ENCODE measurements at regions not wholly inside any gene's neighbourhood (a gene's known extent, or its start where the extent isn't known, plus 50 kb on each side); places are given as distances from the start of the nearest gene placed in this dataset.
A peak's percentile ranks its signal among the peaks of the same experiment; 100 is the strongest.

- Histone ChIP-seq H3K79me2 (ENCODE audit: insufficient read depth, low read length) (peaks cover 60% of the 10 kb centered on the region), H2AFZ (ENCODE audit: low read length) (no peak overlapping the region), H3K4me1 (ENCODE audit: insufficient read depth, low read length) (no peaks in the 10 kb centered on the region), H3K27me3 (ENCODE audit: insufficient read depth, low read length) (no peaks in the 10 kb centered on the region), H3K36me3 (ENCODE audit: insufficient read depth, low read length) (no peaks in the 10 kb centered on the region), H3K4me2 (ENCODE audit: insufficient read depth, low read length) (no peak overlapping the region), H3K4me3 (ENCODE audit: insufficient read depth, low read length) (no peak overlapping the region), H3K27ac (ENCODE audit: low read depth, low read length) (no peak overlapping the region), H3K9me3 (ENCODE audit: low read depth, low read length) (no peaks in the 10 kb centered on the region), H4K20me1 (ENCODE audit: insufficient read depth, low read length) (peaks cover 24% of the 10 kb centered on the region)
- TF ChIP-seq CTCF (IDR thresholded peaks at IDR 0.05; ENCODE audit: extremely low read depth, low read depth, low read length), result no peak
- peak; percentile 21 for DNase-seq (ENCODE audit: insufficient read length, low spot score, missing footprints)
These were observed 92.7 kb upstream of the MGAT5 start for GRCh38 chr2:134161170-134161547.

GRCh38 chr2:134163336-134163735 lies 90.5 kb upstream of the MGAT5 start:
- Histone ChIP-seq H3K9me3 (ENCODE audit: low read depth, low read length) (no peaks in the 10 kb centered on the region), H3K27ac (ENCODE audit: low read depth, low read length) (no peak overlapping the region), H3K27me3 (ENCODE audit: insufficient read depth, low read length) (no peaks in the 10 kb centered on the region), H2AFZ (ENCODE audit: low read length) (no peak overlapping the region), H3K4me1 (ENCODE audit: insufficient read depth, low read length) (no peaks in the 10 kb centered on the region), H4K20me1 (ENCODE audit: insufficient read depth, low read length) (peaks cover 24% of the 10 kb centered on the region), H3K79me2 (ENCODE audit: insufficient read depth, low read length) (peaks cover 57% of the 10 kb centered on the region), H3K36me3 (ENCODE audit: insufficient read depth, low read length) (no peaks in the 10 kb centered on the region), H3K4me3 (ENCODE audit: insufficient read depth, low read length) (no peak overlapping the region), H3K4me2 (ENCODE audit: insufficient read depth, low read length) (no peak overlapping the region)
- TF ChIP-seq CTCF (IDR thresholded peaks at IDR 0.05; ENCODE audit: extremely low read depth, low read depth, low read length), result no peak
- DNase-seq (ENCODE audit: insufficient read length, low spot score, missing footprints), result no peak

GRCh38 chr2:134164306-134164705 lies 89.6 kb upstream of the MGAT5 start:
- TF ChIP-seq CTCF (IDR thresholded peaks at IDR 0.05; ENCODE audit: extremely low read depth, low read depth, low read length), result no peak
- Histone ChIP-seq H3K4me2 (ENCODE audit: insufficient read depth, low read length) (no peak overlapping the region), H3K27me3 (ENCODE audit: insufficient read depth, low read length) (no peaks in the 10 kb centered on the region), H4K20me1 (ENCODE audit: insufficient read depth, low read length) (peaks cover 21% of the 10 kb centered on the region), H2AFZ (ENCODE audit: low read length) (no peak overlapping the region), H3K4me1 (ENCODE audit: insufficient read depth, low read length) (no peaks in the 10 kb centered on the region), H3K4me3 (ENCODE audit: insufficient read depth, low read length) (no peak overlapping the region), H3K36me3 (ENCODE audit: insufficient read depth, low read length) (no peaks in the 10 kb centered on the region), H3K27ac (ENCODE audit: low read depth, low read length) (no peak overlapping the region), H3K9me3 (ENCODE audit: low read depth, low read length) (no peaks in the 10 kb centered on the region), H3K79me2 (ENCODE audit: insufficient read depth, low read length) (peaks cover 59% of the 10 kb centered on the region)
- no peak for DNase-seq (ENCODE audit: insufficient read length, low spot score, missing footprints)

GRCh38 chr2:134167015-134167414 lies 86.9 kb upstream of the MGAT5 start:
- no peak overlapping the region for H3K4me2 ChIP-seq (ENCODE audit: insufficient read depth, low read length)
- H4K20me1 ChIP-seq (ENCODE audit: insufficient read depth, low read length), result peaks cover 11% of the 10 kb centered on the region
- H3K4me1 ChIP-seq (ENCODE audit: insufficient read depth, low read length), result peaks cover 3% of the 10 kb centered on the region
- H3K27ac ChIP-seq (ENCODE audit: low read depth, low read length), result no peak overlapping the region
- no peaks in the 10 kb centered on the region for H3K9me3 ChIP-seq (ENCODE audit: low read depth, low read length)
- H3K36me3 ChIP-seq (ENCODE audit: insufficient read depth, low read length), result no peaks in the 10 kb centered on the region
- peaks cover 43% of the 10 kb centered on the region for H3K79me2 ChIP-seq (ENCODE audit: insufficient read depth, low read length)
- TF ChIP-seq CTCF (IDR thresholded peaks at IDR 0.05; ENCODE audit: extremely low read depth, low read depth, low read length), result no peak
- H3K27me3 ChIP-seq (ENCODE audit: insufficient read depth, low read length), result no peaks in the 10 kb centered on the region
- H3K4me3 ChIP-seq (ENCODE audit: insufficient read depth, low read length), result no peak overlapping the region
- no peak for DNase-seq (ENCODE audit: insufficient read length, low spot score, missing footprints)
- no peak overlapping the region for H2AFZ ChIP-seq (ENCODE audit: low read length)
